ENCODE measurements at regions not wholly inside any gene's neighbourhood (a gene's known extent, or its start where the extent isn't known, plus 50 kb on each side); places are given as distances from the start of the nearest gene placed in this dataset.

GRCh38 chr10:113267619-113268562, 285.0 kb upstream of the HABP2 start:
- no peak for TF ChIP-seq CTCF (IDR thresholded peaks at IDR 0.05; ENCODE audit: insufficient read depth, low read length)
- no peak for TF ChIP-seq REST (IDR thresholded peaks at IDR 0.05; ENCODE audit: insufficient replicate concordance, low read depth)
- no peak for TF ChIP-seq GABPA (IDR thresholded peaks at IDR 0.05; ENCODE audit: low read depth)
- TF ChIP-seq POLR2AphosphoS5 (IDR thresholded peaks at IDR 0.05; ENCODE audit: low read depth), result no peak
- TF ChIP-seq SPI1 (IDR thresholded peaks at IDR 0.05; ENCODE audit: borderline replicate concordance, low read depth), result no peak

All from HL-60 (cell line).